Activated naive CD4-positive, alpha-beta T cell treated with anti-CD3 and anti-CD28 coated beads, Interleukin-2, amount 50 U/mL, for 72 hours (primary cell): ENCODE measurements at regions not wholly inside any gene's neighbourhood (a gene's known extent, or its start where the extent isn't known, plus 50 kb on each side); places are given as distances from the start of the nearest gene placed in this dataset.

Source experiments
- ATAC-seq, 2 donors: fragments of 150-1000 bp; cut with Tn5 transposase; 2 replicates each; pipeline ENCODE4 v1.10.0; 2021; ENCODE audit warnings: mild to moderate bottlenecking in 2 of 2, moderate library complexity in 2 of 2
- DNase-seq, 2 donors: peaks; one replicate each; pipeline ENCODE4 v3.0.0; 2021 to 2022; ENCODE audit warnings: low spot score in 2 of 2
- H3K27ac Mint-ChIP-seq, 2 donors: one replicate each; pipeline ENCODE4 v1.8.0; 2022; ENCODE audit warnings: mild to moderate bottlenecking in 2 of 2, mixed read lengths in 2 of 2
- H3K36me3 Mint-ChIP-seq, 2 donors: one replicate each; pipeline ENCODE4 v1.8.0; 2022; ENCODE audit warnings: mixed read lengths in 2 of 2
- H3K9me3 Mint-ChIP-seq, 2 donors: one replicate each; pipeline ENCODE4 v1.8.0; 2022; ENCODE audit warnings: mixed read lengths in 2 of 2

DNA sequence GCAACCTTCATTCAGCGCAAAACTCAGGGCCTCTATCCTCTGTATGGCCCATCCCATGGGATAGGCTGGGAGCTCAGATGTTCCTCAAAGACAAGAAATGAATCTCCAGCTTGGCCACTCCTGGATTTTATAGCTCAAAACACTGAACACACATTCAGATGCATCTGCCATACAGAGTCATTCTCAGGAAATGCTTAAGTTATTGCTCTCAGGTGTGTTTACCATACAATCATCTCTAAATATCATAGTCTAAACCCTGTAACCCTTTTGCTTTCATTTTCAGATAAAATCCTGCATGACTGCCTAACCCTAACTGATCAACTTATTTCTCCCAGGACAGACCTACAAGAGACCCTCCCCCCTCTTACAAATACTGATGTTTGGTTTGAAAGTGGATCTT lies 140.9 kb upstream of the FMR1 start:
- no peak for DNase-seq
- no peak for ATAC-seq
- no peaks in the 10 kb centered on the region for H3K36me3 Mint-ChIP-seq
- H3K9me3 Mint-ChIP-seq: no peaks in the 10 kb centered on the region
- no peak overlapping the region for H3K27ac Mint-ChIP-seq

DNA sequence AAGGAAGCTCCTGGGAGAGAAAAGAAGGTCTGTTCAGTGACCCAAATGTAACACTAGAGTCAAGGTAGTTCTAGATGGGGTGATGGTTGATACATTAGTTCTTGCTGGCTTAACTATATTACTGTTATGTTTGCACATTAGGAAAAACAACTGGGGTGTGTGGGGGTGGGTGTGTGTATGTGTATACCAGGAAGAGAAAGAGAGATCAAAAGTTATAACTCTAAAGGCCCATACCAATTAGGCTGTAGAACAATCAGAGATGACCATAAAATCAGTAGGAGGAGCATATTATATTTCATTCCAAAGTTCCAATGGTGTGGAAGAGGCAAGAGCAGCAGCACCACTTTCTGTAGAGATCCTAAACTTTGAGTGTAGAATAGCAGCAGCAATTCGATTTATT lies 134.7 kb upstream of the FMR1 start:
- no peak for ATAC-seq

DNA sequence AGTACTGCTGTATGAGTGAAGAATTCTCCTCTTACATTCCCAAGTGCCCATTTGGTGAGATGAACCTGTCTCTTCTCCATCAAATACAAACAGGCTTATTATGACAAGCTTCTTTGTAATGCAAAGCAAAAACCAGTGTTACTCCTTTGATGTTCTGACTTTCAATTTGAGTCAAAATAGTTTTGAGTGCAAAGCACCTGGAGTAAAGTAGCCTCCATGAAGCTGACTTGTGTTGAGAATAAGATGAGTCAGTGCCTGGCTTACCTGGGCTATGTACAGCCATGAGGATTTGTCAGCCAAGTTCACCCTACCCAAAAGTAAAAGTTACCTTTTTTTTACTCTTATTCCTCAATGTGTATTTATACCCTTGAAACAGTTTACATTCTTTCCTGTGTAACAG lies 132.5 kb upstream of the FMR1 start:
- ATAC-seq (peak in 1 of 2 donors; percentile 95), DNase-seq (no peak)
- Mint-ChIP-seq H3K9me3 (no peaks in the 10 kb centered on the region), H3K36me3 (no peaks in the 10 kb centered on the region), H3K27ac (no peak overlapping the region)

More for the DNA sequence above, 134.7 kb upstream of the FMR1 start:
- Mint-ChIP-seq H3K27ac (no peak overlapping the region), H3K9me3 (no peaks in the 10 kb centered on the region), H3K36me3 (no peaks in the 10 kb centered on the region)
- DNase-seq: no peak

DNA sequence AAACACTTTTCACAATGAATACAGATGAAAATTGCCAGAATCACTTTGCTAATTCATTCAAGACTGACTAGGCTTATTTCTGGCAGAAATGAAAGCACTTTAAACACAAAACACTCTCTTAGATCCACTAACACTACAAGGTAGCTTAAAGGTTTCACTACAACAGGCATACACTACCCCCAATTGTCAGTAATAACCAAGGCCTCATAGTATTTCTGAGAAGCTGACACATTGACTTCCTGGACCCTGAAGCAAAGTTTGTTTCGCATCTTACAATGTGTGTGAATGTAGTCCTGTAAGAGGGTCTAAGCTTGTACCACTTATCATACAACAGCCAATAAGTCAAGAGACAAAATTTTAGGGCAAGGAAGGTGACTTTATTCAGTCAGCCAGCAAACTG lies 129.9 kb upstream of the FMR1 start:
- no peaks in the 10 kb centered on the region for H3K36me3 Mint-ChIP-seq
- no peak for DNase-seq
- no peaks in the 10 kb centered on the region for H3K9me3 Mint-ChIP-seq
- H3K27ac Mint-ChIP-seq: peak overlapping the region in 1 of 2 donors; percentile 26
- peak in 1 of 2 donors; percentile 35 for ATAC-seq

DNA sequence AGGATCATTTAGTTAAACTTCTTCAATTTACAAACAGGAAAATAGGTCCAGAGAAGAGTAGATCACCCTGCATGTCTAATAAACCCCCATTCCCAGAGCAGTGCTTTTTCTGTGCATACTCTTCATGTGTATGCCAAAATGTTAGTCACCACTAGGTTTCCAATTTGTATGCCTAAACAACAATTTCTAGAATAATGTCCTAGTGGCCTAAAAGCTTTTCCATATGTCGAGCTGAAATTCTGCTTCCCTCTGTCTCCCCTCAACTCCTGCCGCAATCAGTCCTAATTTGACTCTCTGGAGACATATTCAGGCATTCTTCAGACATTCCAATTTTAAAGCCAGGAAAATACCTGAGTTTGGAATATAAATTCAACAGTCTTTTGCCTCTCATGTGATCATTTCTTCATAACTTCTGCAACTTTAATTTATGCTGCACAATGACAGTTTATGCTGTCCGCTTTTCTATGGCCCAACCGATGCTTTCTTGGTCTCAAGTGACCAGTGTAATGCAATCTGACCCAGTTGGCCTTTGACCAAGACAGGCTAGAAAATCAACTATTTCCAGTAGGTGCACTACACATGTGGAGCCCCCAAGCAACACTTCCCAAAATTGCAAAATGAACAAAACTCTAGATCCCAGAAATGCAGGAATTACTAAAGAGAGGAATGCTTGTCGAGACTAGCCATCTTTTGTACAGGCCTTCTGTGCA lies 122.9 kb upstream of the FMR1 start:
- no peak for DNase-seq
- Mint-ChIP-seq H3K36me3 (no peaks in the 10 kb centered on the region), H3K9me3 (no peaks in the 10 kb centered on the region), H3K27ac (no peak overlapping the region)
- ATAC-seq: no peak

DNA sequence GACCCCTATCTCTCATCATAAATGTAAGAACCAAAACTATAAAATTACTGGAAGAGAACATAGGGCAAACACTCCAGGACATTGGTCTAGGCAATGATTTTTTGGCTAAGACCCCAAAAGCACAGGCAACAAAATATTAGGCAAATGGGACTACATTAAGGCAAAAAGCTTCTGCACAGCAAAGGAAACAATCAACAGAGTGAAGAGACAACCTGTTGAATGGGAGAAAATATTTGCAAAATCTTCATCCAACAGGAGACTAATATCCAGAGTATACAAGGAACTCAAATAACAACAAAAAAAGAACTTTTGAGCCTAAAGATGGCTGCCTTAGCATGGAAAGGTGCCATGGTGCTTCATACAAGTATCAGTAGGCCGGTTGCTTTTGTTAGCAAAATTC lies 111.1 kb upstream of the FMR1 start:
- DNase-seq (no peak), ATAC-seq (no peak)
- Mint-ChIP-seq H3K27ac (no peak overlapping the region), H3K36me3 (no peaks in the 10 kb centered on the region), H3K9me3 (no peaks in the 10 kb centered on the region)

DNA sequence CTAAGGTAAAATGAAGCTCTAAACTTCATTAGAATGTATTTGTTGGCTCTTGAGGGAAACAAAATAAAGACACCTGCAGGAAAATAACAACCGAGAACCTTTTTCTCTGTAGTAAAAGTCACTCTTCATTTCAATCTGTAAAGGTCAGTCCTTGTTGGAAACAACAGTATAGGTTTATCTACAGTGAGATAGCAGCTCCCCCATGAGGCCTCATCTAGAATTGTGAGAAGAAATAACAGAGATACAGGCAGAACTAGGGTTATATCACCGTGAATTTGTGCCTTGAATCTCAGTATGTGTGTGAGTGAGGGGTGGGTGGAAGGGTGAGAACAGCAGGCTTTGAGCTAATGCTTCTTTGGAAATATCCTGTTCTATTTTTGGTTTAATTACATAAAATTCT lies 107.8 kb upstream of the FMR1 start:
- ATAC-seq (peak in 1 of 2 donors; percentile 61), DNase-seq (no peak)
- H3K27ac Mint-ChIP-seq: no peak overlapping the region
- H3K36me3 Mint-ChIP-seq: no peaks in the 10 kb centered on the region
- no peaks in the 10 kb centered on the region for H3K9me3 Mint-ChIP-seq

DNA sequence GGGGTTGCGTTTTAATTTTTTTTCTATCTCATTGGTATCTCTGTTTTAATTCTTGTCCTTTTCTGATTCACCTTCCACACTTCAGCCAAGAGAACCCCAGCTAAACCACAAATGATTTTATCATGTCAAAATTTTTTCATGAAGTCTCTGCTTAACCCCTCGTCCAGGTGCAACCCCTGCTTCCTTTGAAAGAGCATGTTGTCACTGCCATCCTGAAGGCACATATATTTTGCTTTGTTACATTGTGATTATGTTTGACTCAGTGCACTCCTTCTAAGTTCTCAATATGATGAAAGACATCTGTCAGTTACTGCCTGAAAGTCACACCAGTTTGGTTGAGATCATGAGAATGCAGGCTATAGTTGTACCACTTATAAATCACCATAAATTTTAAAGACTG lies 99.9 kb upstream of the FMR1 start:
- DNase-seq (no peak), ATAC-seq (no peak)
- no peaks in the 10 kb centered on the region for H3K36me3 Mint-ChIP-seq
- no peak overlapping the region for H3K27ac Mint-ChIP-seq
- no peaks in the 10 kb centered on the region for H3K9me3 Mint-ChIP-seq

DNA sequence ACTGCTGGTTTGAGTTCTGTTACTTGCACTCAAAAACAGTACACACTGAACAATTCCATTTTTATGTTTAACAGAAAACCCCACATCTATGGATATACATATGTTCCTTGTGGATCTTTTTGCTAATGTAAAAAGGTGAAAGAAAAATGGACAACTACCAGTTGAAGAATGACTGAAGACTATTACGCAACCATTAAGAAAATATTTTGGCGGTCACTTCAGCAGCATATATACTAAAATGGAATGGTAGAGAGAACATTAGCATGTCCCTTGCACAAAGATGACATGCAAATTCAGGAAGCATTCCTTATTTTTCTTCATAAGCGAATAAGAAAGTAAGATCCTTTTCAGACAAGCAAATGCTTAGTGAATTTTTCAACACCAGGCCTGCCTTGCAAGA lies 84.6 kb upstream of the FMR1 start:
- peaks cover 12 to 15% of the 10 kb centered on the region in 2 donors for H3K9me3 Mint-ChIP-seq
- H3K27ac Mint-ChIP-seq: no peak overlapping the region
- DNase-seq: no peak
- peaks cover 7 to 12% of the 10 kb centered on the region in 2 donors for H3K36me3 Mint-ChIP-seq
- no peak for ATAC-seq

DNA sequence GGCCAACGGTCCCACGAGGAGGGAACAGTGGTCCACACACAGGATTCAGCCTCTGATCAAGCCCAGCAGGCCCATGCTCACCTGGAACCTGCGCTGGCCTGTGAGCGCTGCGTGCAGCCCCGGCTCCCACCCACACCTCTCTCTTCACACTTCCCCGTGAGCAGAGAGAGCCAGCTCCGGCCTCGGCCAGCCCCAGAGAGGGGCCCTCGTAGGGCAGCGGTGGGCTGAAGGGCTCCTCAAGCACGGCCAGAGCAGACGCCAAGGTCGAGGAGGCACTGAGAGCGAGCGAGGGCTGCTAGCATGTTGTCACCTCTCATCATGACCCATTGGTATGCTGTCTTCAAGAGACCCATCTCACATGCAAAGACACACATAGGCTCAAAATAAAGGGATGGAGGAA lies 83.0 kb upstream of the FMR1 start:
- Mint-ChIP-seq H3K36me3 (peaks cover 7 to 12% of the 10 kb centered on the region in 2 donors), H3K9me3 (peaks cover 7 to 11% of the 10 kb centered on the region in 2 donors), H3K27ac (no peak overlapping the region)
- ATAC-seq (no peak), DNase-seq (no peak)

DNA sequence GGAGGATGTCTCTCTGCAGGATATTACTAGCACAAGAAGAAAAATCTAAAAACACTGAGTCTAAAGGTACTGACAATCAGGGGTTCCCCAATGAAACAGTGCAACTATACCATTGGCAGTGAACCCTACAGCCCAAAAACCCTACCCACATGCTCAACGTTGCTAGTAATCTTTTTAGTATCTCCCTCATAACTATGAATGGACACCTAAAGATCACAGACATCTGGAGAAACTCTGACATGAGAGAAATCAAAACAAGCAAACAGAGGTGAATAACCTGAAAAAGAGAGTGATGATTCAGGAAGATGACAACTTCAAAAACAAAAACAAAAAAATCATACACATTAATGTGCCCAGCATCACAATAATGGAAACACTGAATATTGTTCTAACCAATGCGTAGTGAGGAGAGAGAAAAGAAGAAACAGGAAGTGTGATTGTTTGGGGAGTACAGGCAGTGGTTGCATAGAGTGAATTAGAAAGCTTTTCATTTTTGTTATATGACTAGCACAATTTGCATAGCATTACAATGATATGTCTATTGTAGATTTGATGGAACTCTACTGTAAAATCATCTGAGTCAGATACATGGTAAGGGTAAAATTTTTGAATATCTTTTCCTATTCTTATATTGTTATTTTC lies 78.9 kb upstream of the FMR1 start:
- DNase-seq (no peak), ATAC-seq (peak in 1 of 2 donors; percentile 93)
- Mint-ChIP-seq H3K27ac (no peak overlapping the region), H3K9me3 (peaks cover 7 to 11% of the 10 kb centered on the region in 2 donors), H3K36me3 (peaks cover 7 to 12% of the 10 kb centered on the region in 2 donors)

DNA sequence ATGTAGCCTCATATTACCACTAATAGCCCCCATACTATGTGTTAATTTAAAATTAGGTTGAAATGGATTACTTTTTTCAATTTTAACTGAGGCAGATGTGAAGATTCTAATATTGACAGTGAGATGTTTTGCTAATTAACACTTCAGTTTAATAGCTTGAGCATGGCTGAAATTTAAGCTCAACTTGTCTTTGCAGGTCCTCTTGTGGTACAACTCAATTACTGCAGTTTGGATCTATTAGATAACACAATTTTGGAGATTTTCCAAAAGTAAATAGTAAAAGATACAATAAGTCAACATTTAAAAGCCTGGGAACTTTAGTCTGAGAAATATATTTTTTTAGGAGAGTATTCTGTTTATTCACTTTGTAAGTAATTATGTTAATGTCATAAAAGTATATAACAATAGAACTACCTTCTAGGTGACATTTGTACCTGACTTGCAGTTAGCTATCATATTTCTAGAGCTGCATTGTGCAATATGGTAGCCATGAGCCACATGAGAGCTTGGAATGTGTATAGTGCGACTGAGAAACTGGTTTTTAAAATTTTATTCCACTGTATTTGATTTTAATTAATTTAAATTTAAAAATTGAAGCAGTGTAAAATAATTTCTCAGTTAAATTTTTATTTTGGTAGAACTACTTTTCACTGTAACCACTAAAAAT lies 73.1 kb upstream of the FMR1 start:
- DNase-seq (no peak), ATAC-seq (no peak)
- no peaks in the 10 kb centered on the region for H3K36me3 Mint-ChIP-seq
- H3K27ac Mint-ChIP-seq: no peak overlapping the region
- no peaks in the 10 kb centered on the region for H3K9me3 Mint-ChIP-seq

DNA sequence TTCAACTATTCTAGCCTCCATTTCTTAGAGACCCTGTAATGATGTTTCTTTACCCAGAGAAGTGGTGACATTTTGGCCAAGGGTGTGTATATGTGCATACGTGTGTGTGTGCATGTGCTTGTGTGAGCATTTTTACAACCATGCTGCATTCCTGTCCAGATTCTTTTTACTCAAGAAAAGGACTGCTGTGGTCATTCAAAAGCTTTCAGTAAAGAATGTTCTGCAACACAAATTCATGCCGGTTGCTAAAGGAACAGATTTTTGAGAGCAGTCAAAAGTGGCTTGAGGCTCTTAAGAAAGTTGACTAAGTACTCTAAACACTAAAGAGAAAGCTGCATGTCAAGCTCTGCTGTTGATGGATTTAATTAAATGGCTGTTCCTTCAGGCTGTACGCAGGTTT lies 65.0 kb upstream of the FMR1 start:
- no peak for DNase-seq
- Mint-ChIP-seq H3K27ac (no peak overlapping the region), H3K36me3 (no peaks in the 10 kb centered on the region), H3K9me3 (no peaks in the 10 kb centered on the region)
- ATAC-seq: no peak

DNA sequence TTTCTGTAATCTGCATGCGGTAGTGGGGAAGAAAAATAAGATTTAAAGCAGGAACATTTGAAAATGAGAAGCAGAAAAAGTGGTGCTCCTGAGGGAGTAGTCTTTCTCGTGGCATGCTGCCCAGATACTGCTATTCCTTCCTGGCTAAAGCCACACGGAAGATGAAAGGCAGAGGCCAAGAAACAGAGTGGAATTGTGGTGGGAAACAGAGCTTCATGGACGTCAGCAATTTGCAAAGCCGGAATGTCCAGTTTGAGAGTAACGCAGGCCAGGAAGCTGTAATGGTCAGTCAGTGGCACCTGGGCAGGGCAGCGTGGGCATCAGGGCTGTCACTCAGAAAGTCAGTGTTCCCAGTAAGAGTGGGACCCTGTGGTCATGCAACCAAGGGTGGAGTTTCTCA lies 63.7 kb upstream of the FMR1 start:
- Mint-ChIP-seq H3K27ac (no peak overlapping the region), H3K36me3 (no peaks in the 10 kb centered on the region), H3K9me3 (no peaks in the 10 kb centered on the region)
- no peak for DNase-seq
- no peak for ATAC-seq

DNA sequence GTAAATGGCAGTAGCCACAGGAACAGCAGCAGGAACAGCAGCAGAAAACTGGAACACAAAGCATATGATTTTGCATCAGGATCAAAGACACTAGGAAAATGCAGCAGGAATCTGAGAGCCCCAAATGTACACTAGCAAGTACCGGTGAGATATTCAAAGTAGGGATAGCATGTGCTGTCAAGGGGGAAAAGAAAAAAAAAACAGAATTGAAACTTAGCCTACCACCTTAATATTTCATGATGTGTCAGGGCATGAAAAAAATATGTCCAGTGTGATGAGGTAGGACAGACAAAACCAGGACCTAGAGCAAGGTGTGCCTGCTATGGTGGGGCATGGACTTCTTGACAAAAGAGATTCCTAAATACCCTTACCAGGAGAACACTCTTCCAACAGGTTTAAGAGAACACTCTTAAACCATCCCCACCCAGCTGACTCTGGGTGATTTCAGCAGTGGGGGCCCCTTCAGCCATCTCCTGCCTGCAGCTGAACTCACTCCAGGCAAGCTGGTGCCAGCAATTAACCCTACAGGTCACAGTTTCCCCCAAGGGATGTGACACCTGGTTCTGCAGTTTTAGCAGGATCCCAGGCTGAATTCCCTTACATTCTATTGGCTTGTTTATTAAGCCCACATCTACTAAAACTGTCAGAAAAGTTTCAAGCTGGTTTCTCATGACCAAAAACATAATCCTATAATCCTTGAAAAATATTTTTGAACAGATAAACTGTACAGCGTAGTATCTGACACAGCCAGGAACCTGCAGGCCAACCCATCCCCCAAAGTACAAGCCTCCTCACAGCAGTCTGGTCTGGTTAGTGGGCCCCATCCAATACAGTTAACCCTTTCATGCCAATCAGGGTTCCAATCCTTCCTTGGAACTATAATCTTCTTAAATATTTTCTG lies 62.9 kb upstream of the FMR1 start:
- ATAC-seq (no peak), DNase-seq (no peak)
- Mint-ChIP-seq H3K27ac (no peak overlapping the region), H3K36me3 (no peaks in the 10 kb centered on the region), H3K9me3 (no peaks in the 10 kb centered on the region)

DNA sequence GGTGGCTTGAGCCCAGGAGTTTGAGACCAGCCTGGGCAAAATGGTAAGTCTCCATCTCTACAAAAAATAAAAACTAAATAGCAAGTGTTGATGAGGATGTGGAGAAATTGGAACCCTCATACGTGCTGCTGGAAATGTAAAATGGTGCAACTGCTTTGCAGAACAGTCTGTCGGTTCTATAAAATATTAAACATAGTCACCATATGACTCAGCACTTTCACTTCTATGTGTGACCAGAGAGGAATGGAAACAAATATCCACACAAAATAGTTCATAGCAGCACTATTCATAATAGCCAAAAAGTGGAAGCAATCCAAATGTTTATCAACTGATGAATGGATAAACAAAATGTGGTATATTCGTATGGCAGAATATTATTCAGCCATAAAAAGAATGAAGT lies 60.8 kb upstream of the FMR1 start:
- no peak overlapping the region for H3K27ac Mint-ChIP-seq
- ATAC-seq (no peak), DNase-seq (no peak)
- no peaks in the 10 kb centered on the region for H3K36me3 Mint-ChIP-seq
- H3K9me3 Mint-ChIP-seq: no peaks in the 10 kb centered on the region

DNA sequence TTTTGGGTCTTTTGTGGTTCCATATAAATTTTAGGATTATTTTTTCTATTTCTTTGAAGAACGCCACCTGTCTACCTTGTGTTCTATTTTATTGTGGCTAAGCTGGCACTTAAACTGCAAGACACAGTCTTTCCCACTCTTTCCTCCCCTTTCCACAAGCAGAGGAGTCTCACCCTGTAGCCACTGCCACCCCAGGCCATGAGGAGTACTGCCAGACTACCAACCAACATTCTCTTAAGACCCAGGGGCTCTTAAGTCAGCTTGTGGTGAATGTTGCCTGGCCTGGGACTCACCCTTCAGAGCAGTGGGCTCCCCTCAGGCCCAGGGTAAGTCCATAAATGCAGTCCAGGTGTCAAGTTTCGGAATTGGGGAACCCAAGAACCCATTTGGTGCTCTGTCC lies 58.0 kb upstream of the FMR1 start:
- Mint-ChIP-seq H3K36me3 (no peaks in the 10 kb centered on the region), H3K9me3 (no peaks in the 10 kb centered on the region), H3K27ac (no peak overlapping the region)
- no peak for DNase-seq
- no peak for ATAC-seq
